Stimulated activated naive CD8-positive, alpha-beta T cell treated with anti-CD3 and anti-CD28 coated beads, Interleukin-15, Interleukin-2, amounts not matched to agents 100 U/mL and 50 U/mL, for 24 hours (primary cell): ENCODE measurements at regions not wholly inside any gene's neighbourhood (a gene's known extent, or its start where the extent isn't known, plus 50 kb on each side); places are given as distances from the start of the nearest gene placed in this dataset.

Experiments
- ATAC-seq: fragments of 150-1000 bp; cut with Tn5 transposase; one replicate; pipeline ENCODE4 v1.10.0; 2021
- DNase-seq: peaks from one replicate; pipeline ENCODE4 v3.0.0; 2021

- DNase-seq (no peak), ATAC-seq (no peak)
Measured at GRCh38 chr2:41933585-41934320, 114.1 kb upstream of the PKDCC start.

- no peak for ATAC-seq
- no peak for DNase-seq
Measured at GRCh38 chr2:41934329-41934958, 113.4 kb upstream of the PKDCC start.

- DNase-seq, result no peak
- no peak for ATAC-seq
Measured at GRCh38 chr2:41935002-41935401, 112.8 kb upstream of the PKDCC start.

GRCh38 chr2:41935825-41936224, 112.0 kb upstream of the PKDCC start:
- no peak for DNase-seq
- ATAC-seq, result no peak

- ATAC-seq (no peak), DNase-seq (no peak)
Measured at GRCh38 chr2:41936771-41937463, 110.9 kb upstream of the PKDCC start.

GRCh38 chr2:41937464-41937906, 110.3 kb upstream of the PKDCC start:
- no peak for ATAC-seq

GRCh38 chr2:41937921-41938708, 109.7 kb upstream of the PKDCC start:
- DNase-seq (no peak), ATAC-seq (no peak)

More at GRCh38 chr2:41937464-41937906, 110.3 kb upstream of the PKDCC start:
- DNase-seq, result no peak

GRCh38 chr2:41940060-41940744, 107.6 kb upstream of the PKDCC start:
- DNase-seq (no peak), ATAC-seq (no peak)

- no peak for ATAC-seq
- no peak for DNase-seq
Measured at GRCh38 chr2:41940745-41941063, 107.1 kb upstream of the PKDCC start.

GRCh38 chr2:41941831-41942230, 106.0 kb upstream of the PKDCC start:
- ATAC-seq (no peak), DNase-seq (no peak)

GRCh38 chr2:41942278-41942677, 105.5 kb upstream of the PKDCC start:
- DNase-seq, result no peak
- no peak for ATAC-seq

- ATAC-seq, result no peak
- DNase-seq, result no peak
Measured at GRCh38 chr2:41943159-41943558, 104.7 kb upstream of the PKDCC start.

- no peak for ATAC-seq
- DNase-seq, result no peak
Measured at GRCh38 chr2:41944220-41944880, 103.5 kb upstream of the PKDCC start.

- ATAC-seq, result no peak
- DNase-seq, result no peak
Measured at GRCh38 chr2:41947701-41948396, 100.0 kb upstream of the PKDCC start.

- ATAC-seq (no peak), DNase-seq (no peak)
Measured at GRCh38 chr2:41948397-41948763, 99.4 kb upstream of the PKDCC start.

- no peak for DNase-seq
- ATAC-seq, result no peak
Measured at GRCh38 chr2:41949091-41949882, 98.5 kb upstream of the PKDCC start.

GRCh38 chr2:41949883-41950665, 97.7 kb upstream of the PKDCC start:
- ATAC-seq (no peak), DNase-seq (no peak)

- ATAC-seq (no peak), DNase-seq (no peak)
Measured at GRCh38 chr2:41950666-41950960, 97.2 kb upstream of the PKDCC start.
